Pancreas (tissue), 10 donors: ENCODE measurements at regions not wholly inside any gene's neighbourhood (a gene's known extent, or its start where the extent isn't known, plus 50 kb on each side); places are given as distances from the start of the nearest gene placed in this dataset.

Experiments
- ATAC-seq, 4 donors: fragments of 200-7000 bp; cut with Tn5 transposase; one replicate each; pipeline versions ENCODE4 v1.8.0 to v1.9.1; 2020; ENCODE audit warnings: mild to moderate bottlenecking in 4 of 4, moderate library complexity in 4 of 4
- DNase-seq, 6 donors: peaks; one replicate each; pipeline ENCODE4 v3.0.0-alpha.2; 2020
- FAIRE-seq: peaks from 2 replicates; lab custom pipeline; 2012; peaks lifted over from hg19 to GRCh38; lab: Jason Lieb, UNC
- H3K27ac ChIP-seq, 4 donors: fragments of 200-600 bp; sonication (generic); 1 replicate in 3 of 4; 2 replicates in 1 of 4; pipeline versions ENCODE4 v1.5.0 to v1.8.0; 2020
- H3K27me3 ChIP-seq, 4 donors: fragments of 200-600 bp; one replicate each; pipeline ENCODE4 v1.8.0; 2021
- H3K36me3 ChIP-seq, 3 donors: fragments of 200-600 bp; sonication (generic) in 1 of 3; one replicate each; pipeline versions ENCODE4 v1.5.0 to v1.8.0; 2020 to 2021
- H3K4me1 ChIP-seq, 3 donors: fragments of 200-600 bp; one replicate each; pipeline ENCODE4 v1.8.0; 2021
- H3K4me3 ChIP-seq, 4 donors: fragments of 200-600 bp; sonication (generic) in 2 of 4; one replicate each; pipeline versions ENCODE4 v1.5.0 to v1.8.0; 2020 to 2021
- H3K9me3 ChIP-seq, 4 donors: fragments of 200-600 bp; one replicate each; pipeline ENCODE4 v1.8.0; 2021
- WGBS, 2 donors: extraction: QIAGEN DNeasy Blood & Tissue Kit; methylation state at CpG; one replicate each; pipeline ENCODE4 v1.1.7; 2013; 5-methylcytosine and 5-hydroxymethylcytosine counted together
- intact Hi-C, 3 donors: fragments of 100-400 bp; cut with DNase I; formaldehyde crosslinking; loops; one replicate each; pipeline versions ENCODE4 v1.11.1 to v1.14.2; 2022
- TF ChIP-seq, protein P1 (sequence below), 4 donors: fragments of 200-600 bp; sonication (generic) in 3 of 4; IDR thresholded peaks; one replicate each; pipeline versions ENCODE4 v1.5.0 to v1.8.0; 2021; ENCODE audit warnings: antibody characterized with exemption in 4 of 4
- donor health status: healthy with polysubstance abuse.
- donor health status: DM: no; HTN: no; CAD: no; lungs with moderate emphysema.
- donor health status: DM: no; HTN: no; CAD: no.
- donor health status: control.
- donor health status: control.
- donor health status: Bipolar disorder and iron deficiency.
- donor health status: DM: yes; HTN: yes; CAD: no.
- donor health status: DM: no; HTN: no; CAD: no.
- donor health status: DM: no; HTN: no; CAD: no.
- donor health status: DM: yes; HTN: yes; CAD: no.

DNA sequence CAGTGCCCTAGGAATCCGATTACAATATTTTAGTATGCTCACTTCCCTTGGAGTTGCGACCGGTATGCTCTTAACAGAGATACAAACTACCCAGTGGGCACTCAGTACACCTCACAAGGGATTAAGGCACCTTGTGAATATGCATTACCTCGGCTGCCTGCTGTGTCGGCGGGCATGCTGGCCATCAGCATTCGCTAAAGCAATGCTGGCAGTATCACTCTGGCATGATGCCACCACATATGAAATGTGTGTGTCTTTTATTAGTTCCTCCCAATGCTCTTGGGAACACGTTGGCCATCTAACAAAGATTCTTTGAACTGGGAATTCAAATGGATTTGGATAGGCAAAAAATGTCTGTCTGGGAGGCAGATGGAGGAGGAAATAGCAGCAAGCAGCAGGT is 67.4 kb upstream of the FOXB1 start:
- Histone ChIP-seq H3K36me3 (no peaks in the 10 kb centered on the region), H3K4me1 (no peaks in the 10 kb centered on the region), H3K27ac (no peak overlapping the region), H3K27me3 (peaks cover 0 to 16% (median 0%) of the 10 kb centered on the region in 4 donors), H3K4me3 (no peak overlapping the region), H3K9me3 (no peaks in the 10 kb centered on the region)
- ATAC-seq = no peak
- DNase-seq = no peak
- intact Hi-C loops = no loop called here
- WGBS, 2 donors = 20 to 21% methylated on average over 8 of the region's 8 CpGs
- FAIRE-seq = no peak
- TF ChIP-seq, protein P1, sequence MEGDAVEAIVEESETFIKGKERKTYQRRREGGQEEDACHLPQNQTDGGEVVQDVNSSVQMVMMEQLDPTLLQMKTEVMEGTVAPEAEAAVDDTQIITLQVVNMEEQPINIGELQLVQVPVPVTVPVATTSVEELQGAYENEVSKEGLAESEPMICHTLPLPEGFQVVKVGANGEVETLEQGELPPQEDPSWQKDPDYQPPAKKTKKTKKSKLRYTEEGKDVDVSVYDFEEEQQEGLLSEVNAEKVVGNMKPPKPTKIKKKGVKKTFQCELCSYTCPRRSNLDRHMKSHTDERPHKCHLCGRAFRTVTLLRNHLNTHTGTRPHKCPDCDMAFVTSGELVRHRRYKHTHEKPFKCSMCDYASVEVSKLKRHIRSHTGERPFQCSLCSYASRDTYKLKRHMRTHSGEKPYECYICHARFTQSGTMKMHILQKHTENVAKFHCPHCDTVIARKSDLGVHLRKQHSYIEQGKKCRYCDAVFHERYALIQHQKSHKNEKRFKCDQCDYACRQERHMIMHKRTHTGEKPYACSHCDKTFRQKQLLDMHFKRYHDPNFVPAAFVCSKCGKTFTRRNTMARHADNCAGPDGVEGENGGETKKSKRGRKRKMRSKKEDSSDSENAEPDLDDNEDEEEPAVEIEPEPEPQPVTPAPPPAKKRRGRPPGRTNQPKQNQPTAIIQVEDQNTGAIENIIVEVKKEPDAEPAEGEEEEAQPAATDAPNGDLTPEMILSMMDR (IDR thresholded peaks at IDR 0.05) = no peak

GRCh38 chr15:59933607-59934006 is 70.5 kb upstream of the FOXB1 start:
- Histone ChIP-seq H3K9me3 (no peaks in the 10 kb centered on the region), H3K4me1 (no peaks in the 10 kb centered on the region), H3K27ac (no peak overlapping the region), H3K4me3 (no peak overlapping the region), H3K27me3 (peaks cover 0 to 26% (median 0%) of the 10 kb centered on the region in 4 donors), H3K36me3 (no peaks in the 10 kb centered on the region)
- TF ChIP-seq, protein P1 (IDR thresholded peaks at IDR 0.05) = no peak
- intact Hi-C loops = no loop called here
- ATAC-seq (no peak), FAIRE-seq (no peak), DNase-seq (no peak)
- 45 to 55% methylated on average over 4 of the region's 4 CpGs for WGBS, 2 donors

GRCh38 chr15:59931646-59932261 is 72.4 kb upstream of the FOXB1 start:
- Histone ChIP-seq H3K4me1 (no peaks in the 10 kb centered on the region), H3K9me3 (no peaks in the 10 kb centered on the region), H3K27me3 (peaks cover 0 to 20% (median 0%) of the 10 kb centered on the region in 4 donors), H3K4me3 (no peak overlapping the region), H3K27ac (no peak overlapping the region), H3K36me3 (no peaks in the 10 kb centered on the region)
- TF ChIP-seq, protein P1 (IDR thresholded peaks at IDR 0.05) = no peak
- 79 to 87% methylated on average over 7 of the region's 7 CpGs for WGBS, 2 donors
- no peak for FAIRE-seq
- no peak for ATAC-seq
- intact Hi-C loops = no loop called here
- no peak for DNase-seq

DNA sequence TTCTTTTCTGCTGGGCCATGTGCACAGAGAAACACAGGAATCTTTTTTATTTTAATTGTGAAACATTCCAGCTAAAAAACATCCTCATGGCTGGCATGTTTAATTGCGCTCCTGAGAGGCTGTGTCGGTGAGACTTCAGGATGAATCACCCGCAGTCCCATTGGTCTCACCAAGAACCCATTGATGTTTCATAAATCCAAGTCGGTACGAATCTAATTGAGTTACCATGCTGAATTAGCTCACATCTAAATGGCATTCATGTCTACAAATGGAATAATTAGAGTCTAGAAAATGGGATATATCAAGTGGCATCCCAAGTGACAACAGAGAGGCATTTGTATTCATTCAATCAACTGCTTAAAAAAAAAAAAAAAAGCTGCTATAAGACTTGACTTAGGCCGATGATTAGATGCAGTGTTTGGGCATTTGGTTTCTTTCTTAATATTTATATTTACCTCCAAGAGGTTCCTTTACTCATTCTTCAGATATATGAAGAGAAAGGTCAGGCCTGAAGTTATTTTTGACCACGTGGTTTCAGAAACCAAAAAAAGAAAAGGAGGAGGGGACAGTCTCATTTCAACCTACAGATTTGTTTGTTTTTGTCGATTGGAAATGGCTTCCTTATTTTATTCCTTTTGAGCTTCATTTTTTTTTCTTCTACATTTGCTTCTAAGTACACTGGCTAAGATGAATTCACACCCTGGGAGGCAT is 79.1 kb upstream of the FOXB1 start:
- TF ChIP-seq, protein P1 (IDR thresholded peaks at IDR 0.05) = no peak
- 67 to 76% methylated on average over 8 of the region's 8 CpGs for WGBS, 2 donors
- no peak overlapping the region for H3K27ac ChIP-seq
- H3K4me1 ChIP-seq = no peaks in the 10 kb centered on the region
- H3K9me3 ChIP-seq = no peaks in the 10 kb centered on the region
- no peak overlapping the region for H3K4me3 ChIP-seq
- intact Hi-C loops = no loop called here
- peaks cover 0 to 9% (median 0%) of the 10 kb centered on the region in 4 donors for H3K27me3 ChIP-seq
- FAIRE-seq (no peak), ATAC-seq (no peak), DNase-seq (no peak)
- H3K36me3 ChIP-seq = no peaks in the 10 kb centered on the region

DNA sequence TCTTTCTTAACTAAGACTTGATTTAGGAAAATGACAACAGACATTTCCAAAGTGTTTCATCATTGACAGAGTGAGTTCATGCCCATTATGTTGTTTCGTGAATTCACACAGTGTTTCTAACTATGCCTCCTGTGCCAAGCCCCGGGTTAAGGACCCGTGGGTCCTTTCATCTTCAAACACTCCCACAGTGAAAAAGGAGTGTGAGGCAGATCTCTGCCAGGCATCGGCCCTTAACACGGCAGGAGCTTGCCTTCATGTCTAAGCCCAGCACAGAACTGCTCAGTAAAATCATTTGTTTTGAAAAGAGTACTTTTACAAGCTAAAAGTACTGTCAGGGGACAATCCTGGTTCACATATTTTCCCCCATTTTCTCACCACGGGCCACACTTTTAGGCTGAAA is 80.0 kb upstream of the FOXB1 start:
- no peaks in the 10 kb centered on the region for H3K9me3 ChIP-seq
- no peaks in the 10 kb centered on the region for H3K4me1 ChIP-seq
- WGBS, 2 donors = 59 to 64% methylated on average over 6 of the region's 6 CpGs
- peaks cover 0 to 3% (median 0%) of the 10 kb centered on the region in 4 donors for H3K27me3 ChIP-seq
- TF ChIP-seq, protein P1 (IDR thresholded peaks at IDR 0.05) = no peak
- ATAC-seq (no peak), FAIRE-seq (no peak), DNase-seq (no peak)
- no peaks in the 10 kb centered on the region for H3K36me3 ChIP-seq
- intact Hi-C loops = no loop called here
- H3K4me3 ChIP-seq = no peak overlapping the region
- no peak overlapping the region for H3K27ac ChIP-seq
